WI38 (cell line): ENCODE measurements at regions not wholly inside any gene's neighbourhood (a gene's known extent, or its start where the extent isn't known, plus 50 kb on each side); places are given as distances from the start of the nearest gene placed in this dataset.

ENCODE experiments used
- H3K4me3 ChIP-seq: 2 replicates; pipeline ENCODE4 v1.5.1; 2011; ENCODE audit warnings: low read depth, mild to moderate bottlenecking, control low read depth, low read length
- TF ChIP-seq, protein P1 (sequence below): IDR thresholded peaks from 2 replicates; pipeline ENCODE4 v1.5.1; 2012; ENCODE audit warnings: low read depth, mild to moderate bottlenecking, control low read depth, low read length

GRCh38 chr9:2378266-2378665, 243.3 kb upstream of the VLDLR start:
- TF ChIP-seq, protein P1, sequence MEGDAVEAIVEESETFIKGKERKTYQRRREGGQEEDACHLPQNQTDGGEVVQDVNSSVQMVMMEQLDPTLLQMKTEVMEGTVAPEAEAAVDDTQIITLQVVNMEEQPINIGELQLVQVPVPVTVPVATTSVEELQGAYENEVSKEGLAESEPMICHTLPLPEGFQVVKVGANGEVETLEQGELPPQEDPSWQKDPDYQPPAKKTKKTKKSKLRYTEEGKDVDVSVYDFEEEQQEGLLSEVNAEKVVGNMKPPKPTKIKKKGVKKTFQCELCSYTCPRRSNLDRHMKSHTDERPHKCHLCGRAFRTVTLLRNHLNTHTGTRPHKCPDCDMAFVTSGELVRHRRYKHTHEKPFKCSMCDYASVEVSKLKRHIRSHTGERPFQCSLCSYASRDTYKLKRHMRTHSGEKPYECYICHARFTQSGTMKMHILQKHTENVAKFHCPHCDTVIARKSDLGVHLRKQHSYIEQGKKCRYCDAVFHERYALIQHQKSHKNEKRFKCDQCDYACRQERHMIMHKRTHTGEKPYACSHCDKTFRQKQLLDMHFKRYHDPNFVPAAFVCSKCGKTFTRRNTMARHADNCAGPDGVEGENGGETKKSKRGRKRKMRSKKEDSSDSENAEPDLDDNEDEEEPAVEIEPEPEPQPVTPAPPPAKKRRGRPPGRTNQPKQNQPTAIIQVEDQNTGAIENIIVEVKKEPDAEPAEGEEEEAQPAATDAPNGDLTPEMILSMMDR, result no peak
- no peak overlapping the region for H3K4me3 ChIP-seq

DNA sequence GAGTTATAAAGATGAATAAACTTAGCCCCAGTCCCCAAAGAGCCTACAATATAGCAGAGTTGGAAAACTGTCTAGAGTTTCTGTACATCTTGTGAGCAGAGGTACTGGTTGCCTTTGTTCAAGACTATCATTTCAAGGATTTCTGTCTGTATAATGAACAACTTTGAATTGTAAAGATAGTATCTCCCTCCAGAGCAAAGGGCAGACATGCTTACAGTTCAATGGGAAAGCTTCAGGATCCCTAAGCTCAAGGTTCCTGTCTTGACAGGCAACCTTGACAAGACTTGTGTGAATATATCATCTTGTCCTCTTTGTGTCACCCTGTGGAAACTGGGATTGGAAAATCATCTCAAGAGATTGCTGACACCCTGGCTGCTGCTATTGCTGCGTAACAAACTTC, 242.8 kb upstream of the VLDLR start:
- H3K4me3 ChIP-seq, result no peak overlapping the region
- TF ChIP-seq, protein P1, result no peak

- TF ChIP-seq, protein P1, result no peak
- H3K4me3 ChIP-seq, result no peak overlapping the region
These were observed 236.8 kb upstream of the VLDLR start for GRCh38 chr9:2384741-2385140.

- no peak overlapping the region for H3K4me3 ChIP-seq
- TF ChIP-seq, protein P1, result no peak
These were observed 235.8 kb upstream of the VLDLR start for GRCh38 chr9:2385746-2386145.

DNA sequence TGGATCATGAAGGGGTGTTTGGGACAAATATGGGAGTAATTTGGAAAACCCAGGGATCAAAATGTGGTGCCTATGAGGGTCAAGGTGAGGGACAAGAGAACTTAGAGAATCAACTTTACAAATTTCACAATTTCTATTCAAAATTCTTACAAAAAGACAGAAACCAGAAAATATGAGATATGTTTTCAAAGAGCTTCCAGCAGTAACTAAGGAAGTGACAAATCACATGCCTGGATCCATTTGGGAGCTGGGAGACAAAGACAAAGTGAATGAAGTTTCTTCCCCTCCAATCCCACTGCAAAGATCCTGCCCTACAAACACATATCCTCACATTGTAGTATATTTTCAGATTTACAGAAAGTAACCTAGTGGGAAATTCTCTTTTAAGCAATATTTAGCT, 235.0 kb upstream of the VLDLR start:
- no peak overlapping the region for H3K4me3 ChIP-seq
- TF ChIP-seq, protein P1, result no peak

DNA sequence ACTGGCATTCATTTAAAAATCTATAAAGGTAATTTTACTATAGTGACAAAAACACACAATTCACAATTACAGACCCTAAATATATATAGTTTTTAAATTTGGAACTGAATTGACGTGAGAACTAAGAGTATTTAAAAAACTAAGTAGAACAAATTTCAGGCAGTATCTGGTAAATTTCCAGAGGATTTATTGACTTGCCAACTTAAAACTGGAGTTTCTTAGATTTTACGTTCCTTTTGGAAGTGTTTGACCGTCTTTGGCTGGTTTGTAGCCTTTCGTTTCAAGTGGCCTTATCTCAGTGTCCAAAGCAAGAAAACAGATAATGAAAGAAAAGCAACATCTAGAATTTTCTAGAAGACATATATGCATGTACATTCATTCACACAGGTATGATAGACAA, 234.4 kb upstream of the VLDLR start:
- TF ChIP-seq, protein P1, result no peak
- no peak overlapping the region for H3K4me3 ChIP-seq

DNA sequence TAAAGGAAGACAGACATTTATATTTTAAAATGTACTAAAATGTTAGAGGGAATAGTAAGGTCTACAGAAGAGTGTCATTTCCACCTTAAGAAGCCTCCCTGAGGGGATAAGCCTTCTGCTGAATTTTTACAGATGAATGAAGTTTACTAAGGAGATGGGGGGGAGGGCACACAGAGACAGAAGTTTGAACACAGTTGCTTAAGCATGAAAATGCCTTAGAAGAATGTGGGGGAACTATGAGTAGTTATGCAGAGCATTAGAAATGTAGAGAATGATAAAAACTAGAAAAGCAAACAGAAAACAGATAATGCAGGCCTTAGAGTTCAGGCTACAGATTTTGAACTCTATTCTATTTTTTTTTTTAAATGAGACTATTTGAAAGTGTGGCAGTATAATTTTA, 232.2 kb upstream of the VLDLR start:
- H3K4me3 ChIP-seq, result no peak overlapping the region
- TF ChIP-seq, protein P1, result no peak
